ENCODE measurements at regions not wholly inside any gene's neighbourhood (a gene's known extent, or its start where the extent isn't known, plus 50 kb on each side); places are given as distances from the start of the nearest gene placed in this dataset.
"Not testable (repeated sequence)": the region's sequence is repeated elsewhere in the genome, so short reads cannot be mapped to it uniquely, and the experiment has no call there.

GRCh38 chr2:15681089-15681885, 89.6 kb downstream of the DDX1 start:
- no peak for DNase-seq (ENCODE audit: low read depth in 3 of 3, low spot score in 2 of 3)

- no peak for DNase-seq (ENCODE audit: low read depth in 3 of 3, low spot score in 2 of 3)
Observed at GRCh38 chr2:15682354-15682753, 90.7 kb downstream of the DDX1 start.

GRCh38 chr2:15684161-15685039, 92.7 kb downstream of the DDX1 start:
- DNase-seq (ENCODE audit: low read depth in 3 of 3, low spot score in 2 of 3), result no peak

- DNase-seq (ENCODE audit: low read depth in 3 of 3, low spot score in 2 of 3), result no peak
Observed at GRCh38 chr2:15685143-15685542, 93.5 kb downstream of the DDX1 start.

- no peak for DNase-seq (ENCODE audit: low read depth in 3 of 3, low spot score in 2 of 3)
Observed at GRCh38 chr2:15686643-15687042, 95.0 kb downstream of the DDX1 start.

GRCh38 chr2:15687243-15687642, 95.6 kb downstream of the DDX1 start:
- DNase-seq (ENCODE audit: low read depth in 3 of 3, low spot score in 2 of 3), result no peak

GRCh38 chr2:15687720-15688119, 96.1 kb downstream of the DDX1 start:
- no peak for DNase-seq (ENCODE audit: low read depth in 3 of 3, low spot score in 2 of 3)

GRCh38 chr2:15688924-15689568, 97.4 kb downstream of the DDX1 start:
- DNase-seq (ENCODE audit: low read depth in 3 of 3, low spot score in 2 of 3), result no peak

- DNase-seq (ENCODE audit: low read depth in 3 of 3, low spot score in 2 of 3), result no peak
Observed at GRCh38 chr2:15689654-15690053, 98.0 kb downstream of the DDX1 start.

GRCh38 chr2:15691586-15692310, 100.1 kb downstream of the DDX1 start:
- no peak for DNase-seq (ENCODE audit: low read depth in 3 of 3, low spot score in 2 of 3)

GRCh38 chr2:15692551-15693377, 101.1 kb downstream of the DDX1 start:
- DNase-seq (ENCODE audit: low read depth in 3 of 3, low spot score in 2 of 3), result no peak

GRCh38 chr2:15693382-15693781, 101.7 kb downstream of the DDX1 start:
- DNase-seq (ENCODE audit: low read depth in 3 of 3, low spot score in 2 of 3), result no peak

- DNase-seq (ENCODE audit: low read depth in 3 of 3, low spot score in 2 of 3), result no peak
Observed at GRCh38 chr2:15693926-15694588, 102.4 kb downstream of the DDX1 start.

GRCh38 chr2:15694589-15694986, 102.9 kb downstream of the DDX1 start:
- no peak for DNase-seq (ENCODE audit: low read depth in 3 of 3, low spot score in 2 of 3)

GRCh38 chr2:15695582-15696330, 104.1 kb downstream of the DDX1 start:
- no peak for DNase-seq (ENCODE audit: low read depth in 3 of 3, low spot score in 2 of 3)

- DNase-seq (ENCODE audit: low read depth in 3 of 3, low spot score in 2 of 3), result not testable (repeated sequence)
Observed at GRCh38 chr2:15696606-15697170, 105.0 kb downstream of the DDX1 start.

- DNase-seq (ENCODE audit: low read depth in 3 of 3, low spot score in 2 of 3), result no peak
Observed at GRCh38 chr2:15700131-15700530, 108.5 kb downstream of the DDX1 start.

All from right renal cortex interstitium (tissue), 3 donors.